DND-41 (cell line): ENCODE measurements at regions not wholly inside any gene's neighbourhood (a gene's known extent, or its start where the extent isn't known, plus 50 kb on each side); places are given as distances from the start of the nearest gene placed in this dataset.

Experiments
- ATAC-seq: fragments of 200-7000 bp; cut with Tn5 transposase; 3 replicates; pipeline ENCODE4 v1.9.1; 2021; ENCODE audit warnings: low read depth; ENCODE audit not compliant: insufficient read depth
- DNase-seq: peaks from one replicate; pipeline ENCODE4 v3.0.0-alpha.2; 2020
- H2AFZ ChIP-seq: 2 replicates; pipeline ENCODE4 v1.6.0; 2012; ENCODE audit warnings: low read depth, low read length
- H3K27ac ChIP-seq: 2 replicates; pipeline ENCODE4 v1.5.1; 2012; ENCODE audit warnings: low read length, inconsistent platforms
- H3K27me3 ChIP-seq: fragments of 200-600 bp; sonication (generic); 2 replicates; pipeline ENCODE4 v1.6.0; 2012; ENCODE audit warnings: low read length, mild to moderate bottlenecking, inconsistent platforms; ENCODE audit not compliant: insufficient read depth, poor library complexity
- H3K36me3 ChIP-seq: 2 replicates; pipeline ENCODE4 v1.5.1; 2012; ENCODE audit warnings: low read length, inconsistent platforms; ENCODE audit not compliant: insufficient read depth
- H3K4me1 ChIP-seq: 2 replicates; pipeline ENCODE4 v1.5.1; 2012; ENCODE audit warnings: mild to moderate bottlenecking, low read length; ENCODE audit not compliant: insufficient read depth
- H3K4me2 ChIP-seq: 2 replicates; pipeline ENCODE4 v1.6.0; 2012; ENCODE audit warnings: mild to moderate bottlenecking, moderate library complexity, low read length, inconsistent platforms; ENCODE audit not compliant: insufficient read depth
- H3K4me3 ChIP-seq, 2 experiments: fragments of 200-600 bp in 1 of 2; shearing (Covaris generic) in 1 of 2; 2 replicates each; pipeline ENCODE4 v1.5.1; 2012 to 2016; ENCODE audit warnings: inconsistent platforms in 2 of 2, low read length in 2 of 2, mild to moderate bottlenecking in 2 of 2, low read depth in 1 of 2, moderate library complexity in 1 of 2
- H3K79me2 ChIP-seq: 2 replicates; pipeline ENCODE4 v1.6.0; 2012; ENCODE audit warnings: low read length, inconsistent platforms; ENCODE audit not compliant: insufficient read depth
- H3K9ac ChIP-seq: 2 replicates; pipeline ENCODE4 v1.6.0; 2012; ENCODE audit warnings: low read depth, mild to moderate bottlenecking, inconsistent platforms, low read length, moderate library complexity
- H3K9me3 ChIP-seq: 2 replicates; pipeline ENCODE4 v1.5.1; 2012; ENCODE audit warnings: low read length, moderate library complexity, mild to moderate bottlenecking, inconsistent platforms; ENCODE audit not compliant: insufficient read depth, severe bottlenecking
- H4K20me1 ChIP-seq: 2 replicates; pipeline ENCODE4 v1.6.0; 2012; ENCODE audit warnings: low read length; ENCODE audit not compliant: insufficient read depth
- EZH2 ChIP-seq: IDR thresholded peaks from 3 replicates; pipeline ENCODE4 v1.6.1; 2012; ENCODE audit warnings: borderline replicate concordance, low read depth, mild to moderate bottlenecking, moderate library complexity, low read length, inconsistent platforms; ENCODE audit not compliant: severe bottlenecking
- TF ChIP-seq, protein P1 (sequence below): IDR thresholded peaks from 2 replicates; pipeline ENCODE4 v1.5.1; 2012; ENCODE audit warnings: borderline replicate concordance, low read length, moderate library complexity, mild to moderate bottlenecking; ENCODE audit not compliant: poor library complexity, severe bottlenecking; ENCODE audit errors: extremely low read depth

DNA sequence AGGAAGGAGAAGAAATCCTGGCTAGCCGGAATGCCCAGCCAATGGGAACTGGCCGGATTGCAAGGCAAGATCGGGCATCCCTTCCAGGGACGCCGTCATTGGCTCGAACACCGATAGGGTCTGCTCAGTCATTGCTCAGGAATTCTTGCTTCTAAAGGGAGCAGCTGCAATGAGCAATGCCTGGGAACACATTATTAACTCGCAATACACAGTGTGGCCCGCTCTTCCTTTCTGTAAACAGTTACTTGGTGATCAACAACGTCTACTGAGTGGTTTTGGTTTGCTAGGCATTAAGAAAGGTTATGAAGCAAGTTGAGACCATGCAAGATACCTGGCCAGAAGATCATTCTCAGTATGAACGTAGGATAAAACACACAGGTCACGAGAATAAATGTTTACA lies 165.4 kb upstream of the CITED2 start:
- no peak for TF ChIP-seq EZH2
- TF ChIP-seq, protein P1, sequence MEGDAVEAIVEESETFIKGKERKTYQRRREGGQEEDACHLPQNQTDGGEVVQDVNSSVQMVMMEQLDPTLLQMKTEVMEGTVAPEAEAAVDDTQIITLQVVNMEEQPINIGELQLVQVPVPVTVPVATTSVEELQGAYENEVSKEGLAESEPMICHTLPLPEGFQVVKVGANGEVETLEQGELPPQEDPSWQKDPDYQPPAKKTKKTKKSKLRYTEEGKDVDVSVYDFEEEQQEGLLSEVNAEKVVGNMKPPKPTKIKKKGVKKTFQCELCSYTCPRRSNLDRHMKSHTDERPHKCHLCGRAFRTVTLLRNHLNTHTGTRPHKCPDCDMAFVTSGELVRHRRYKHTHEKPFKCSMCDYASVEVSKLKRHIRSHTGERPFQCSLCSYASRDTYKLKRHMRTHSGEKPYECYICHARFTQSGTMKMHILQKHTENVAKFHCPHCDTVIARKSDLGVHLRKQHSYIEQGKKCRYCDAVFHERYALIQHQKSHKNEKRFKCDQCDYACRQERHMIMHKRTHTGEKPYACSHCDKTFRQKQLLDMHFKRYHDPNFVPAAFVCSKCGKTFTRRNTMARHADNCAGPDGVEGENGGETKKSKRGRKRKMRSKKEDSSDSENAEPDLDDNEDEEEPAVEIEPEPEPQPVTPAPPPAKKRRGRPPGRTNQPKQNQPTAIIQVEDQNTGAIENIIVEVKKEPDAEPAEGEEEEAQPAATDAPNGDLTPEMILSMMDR, result no peak
- Histone ChIP-seq H3K4me1 (peaks cover 10% of the 10 kb centered on the region), H3K79me2 (no peaks in the 10 kb centered on the region), H3K9me3 (no peaks in the 10 kb centered on the region), H4K20me1 (no peaks in the 10 kb centered on the region), H3K36me3 (no peaks in the 10 kb centered on the region), H2AFZ (peak overlapping the region; percentile 40; the same call in 1 of the 2 replicates), H3K9ac (no peak overlapping the region), H3K27ac (no peak overlapping the region), H3K4me2 (no peak overlapping the region), H3K27me3 (no peaks in the 10 kb centered on the region), H3K4me3 (no peak overlapping the region)
- DNase-seq, result no peak
- peak; percentile 27; the same call in 1 of the 3 replicates for ATAC-seq

DNA sequence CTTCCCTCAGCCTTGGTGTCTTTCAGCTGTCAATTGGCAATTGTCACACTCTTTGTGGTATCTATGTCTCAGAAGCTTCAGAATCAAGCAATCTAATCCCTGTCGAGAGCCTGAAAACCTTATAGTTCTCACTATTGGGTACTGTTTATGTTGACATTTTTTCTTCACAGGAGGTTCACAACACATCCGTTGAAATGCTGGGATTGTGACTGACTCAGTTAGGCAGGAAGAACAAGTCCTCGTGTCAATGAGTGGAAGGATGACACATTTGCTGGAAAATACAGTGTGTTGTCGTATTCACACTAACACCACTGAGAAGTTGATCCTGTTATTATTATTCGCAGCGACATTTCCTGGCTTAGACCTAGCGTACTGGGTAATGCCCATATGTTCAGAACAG lies 163.9 kb upstream of the CITED2 start:
- Histone ChIP-seq H3K27me3 (no peaks in the 10 kb centered on the region), H3K4me1 (peaks cover 10% of the 10 kb centered on the region)
- ATAC-seq, result no peak

DNA sequence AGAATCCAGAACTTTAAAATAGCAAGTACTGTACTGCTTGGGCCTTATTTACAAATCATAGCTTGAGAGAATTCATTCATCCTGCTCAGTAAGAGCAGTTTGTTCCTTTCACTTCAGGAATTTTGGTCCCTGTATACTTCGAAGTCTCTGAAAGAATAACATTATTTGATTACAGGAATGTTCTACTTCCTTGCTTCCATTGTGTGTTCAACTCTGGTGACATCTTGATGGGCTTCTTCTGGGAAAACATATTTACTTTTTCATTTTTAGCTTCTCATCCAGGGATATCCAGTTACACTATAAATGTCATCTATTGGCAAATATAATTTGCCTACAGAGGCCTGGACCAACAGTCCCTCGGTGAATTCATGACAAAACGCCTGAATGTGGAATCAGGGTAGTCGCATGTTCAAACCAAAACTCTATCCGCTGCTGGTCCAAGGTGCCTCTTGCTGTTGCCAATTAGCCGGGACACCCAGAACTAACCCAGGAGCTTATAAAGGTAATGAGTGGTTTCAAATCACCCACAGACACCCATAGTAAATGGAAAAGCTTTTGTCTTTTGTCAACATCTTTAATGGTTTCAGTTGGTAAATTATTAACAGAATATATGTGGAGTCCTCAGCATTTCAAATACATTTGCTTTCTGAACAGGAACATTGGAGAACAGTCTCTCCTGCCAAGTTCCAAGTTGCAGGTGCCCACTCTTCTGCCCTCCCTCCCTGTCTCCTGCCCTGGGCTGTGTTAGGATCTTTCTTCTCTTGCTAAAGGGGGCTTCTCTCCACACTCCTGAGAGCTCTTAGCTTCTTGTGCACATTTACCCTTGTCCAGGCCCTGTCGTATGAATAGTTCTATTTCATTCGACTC lies 162.5 kb upstream of the CITED2 start:
- Histone ChIP-seq H3K79me2 (no peaks in the 10 kb centered on the region), H3K27me3 (no peaks in the 10 kb centered on the region), H3K9me3 (no peaks in the 10 kb centered on the region), H3K36me3 (no peaks in the 10 kb centered on the region), H3K4me2 (no peak overlapping the region), H3K4me1 (peaks cover 10% of the 10 kb centered on the region), H3K27ac (no peak overlapping the region), H3K4me3 (no peak overlapping the region), H2AFZ (no peak overlapping the region), H3K9ac (no peak overlapping the region), H4K20me1 (no peaks in the 10 kb centered on the region)
- TF ChIP-seq, protein P1, result no peak
- TF ChIP-seq EZH2, result no peak
- DNase-seq (no peak), ATAC-seq (no peak)

More for the DNA sequence above, 163.9 kb upstream of the CITED2 start:
- Histone ChIP-seq H3K9me3 (no peaks in the 10 kb centered on the region), H3K4me3 (no peak overlapping the region), H2AFZ (no peak overlapping the region), H3K36me3 (no peaks in the 10 kb centered on the region), H3K4me2 (no peak overlapping the region), H3K9ac (no peak overlapping the region), H4K20me1 (no peaks in the 10 kb centered on the region), H3K79me2 (no peaks in the 10 kb centered on the region), H3K27ac (no peak overlapping the region)
- TF ChIP-seq, protein P1, result no peak
- no peak for TF ChIP-seq EZH2
- no peak for DNase-seq
